ENCODE measurements at regions not wholly inside any gene's neighbourhood (a gene's known extent, or its start where the extent isn't known, plus 50 kb on each side); places are given as distances from the start of the nearest gene placed in this dataset.

- TF ChIP-seq CTCF (IDR thresholded peaks at IDR 0.05), result no peak
- TF ChIP-seq POLR2AphosphoS5 (IDR thresholded peaks at IDR 0.05), result no peak
Measured at GRCh38 chr2:72051971-72052505, 95.6 kb downstream of the CYP26B1 start.

Measured in prostate gland (tissue), 2 donors.